GM12891 (cell line): ENCODE measurements at regions not wholly inside any gene's neighbourhood (a gene's known extent, or its start where the extent isn't known, plus 50 kb on each side); places are given as distances from the start of the nearest gene placed in this dataset.

ENCODE experiments used
- POLR2A ChIP-seq: IDR thresholded peaks from 2 replicates; pipeline ENCODE4 v1.6.1; 2011; ENCODE audit warnings: low read depth, low read length, control low read depth
- POLR2AphosphoS5 ChIP-seq: IDR thresholded peaks from 2 replicates; pipeline ENCODE4 v1.6.1; 2011; ENCODE audit warnings: low read depth, low read length, control low read depth
- SPI1 ChIP-seq: IDR thresholded peaks from 2 replicates; pipeline ENCODE4 v1.6.1; 2011; ENCODE audit warnings: low read depth, low read length, control low read depth
- TAF1 ChIP-seq: IDR thresholded peaks from 2 replicates; pipeline ENCODE4 v1.6.1; 2011; ENCODE audit warnings: low read depth, low read length, control low read depth

- TF ChIP-seq POLR2A, result no peak
- TF ChIP-seq POLR2AphosphoS5, result no peak
- no peak for TF ChIP-seq SPI1
- TF ChIP-seq TAF1, result no peak
Measured at GRCh38 chr9:95775191-95775590, 100.3 kb upstream of the ERCC6L2 start.
